HepG2 (cell line): ENCODE measurements at regions not wholly inside any gene's neighbourhood (a gene's known extent, or its start where the extent isn't known, plus 50 kb on each side); places are given as distances from the start of the nearest gene placed in this dataset.
"Not testable (repeated sequence)": the region's sequence is repeated elsewhere in the genome, so short reads cannot be mapped to it uniquely, and the experiment has no call there.

Source experiments
- ATAC-seq: fragments of 200-7000 bp; cut with Tn5 transposase; 3 replicates; pipeline ENCODE4 v1.9.1; 2020; ENCODE audit warnings: mild to moderate bottlenecking, moderate library complexity
- BruUV-seq: library from RNA; stranded (reverse); fragments of 400-500 nt; replicated peaks from 2 replicates; lab custom pipeline; 2021; lab: Mats Ljungman, UMichigan
- CTCF ChIA-PET: fragments of 300-600 bp; formaldehyde crosslinking; extraction: SDS; loops from one replicate; lab custom pipeline; 2021; ENCODE audit warnings: low total read pairs, inconsistent platforms, low intra/inter-chr PET ratio; lab: Yijun Ruan, JAX
- POLR2A ChIA-PET: fragments of 350-600 bp; sonication (Branson Sonifier 250); formaldehyde crosslinking; loops from one replicate; lab custom pipeline; 2020; ENCODE audit warnings: antibody characterized with exemption, inconsistent platforms; lab: Yijun Ruan, JAX
- DNase-seq: peaks from one replicate; pipeline ENCODE4 v3.0.0-alpha.2; 2015; ENCODE audit warnings: low spot score
- FAIRE-seq: peaks from 3 replicates; lab custom pipeline; 2011; peaks lifted over from hg19 to GRCh38; lab: Jason Lieb, UNC
- H2AFZ ChIP-seq: one replicate; pipeline ENCODE4 v1.6.1; 2011; ENCODE audit warnings: low read length, inconsistent platforms
- H3K27ac ChIP-seq: fragments of 300-600 bp; 3 replicates; pipeline ENCODE4 v1.8.0; 2011; ENCODE audit warnings: mixed run types, mild to moderate bottlenecking, mixed read lengths, low read length, inconsistent platforms; ENCODE audit not compliant: insufficient read depth; ENCODE audit errors: extremely low read length
- H3K27me3 ChIP-seq, 2 experiments: fragments of 200-600 bp in 1 of 2; 2 replicates in 1 of 2; 3 replicates in 1 of 2; pipeline versions ENCODE4 v1.6.0 to v1.8.0; 2011; ENCODE audit warnings: low read length in 2 of 2, mild to moderate bottlenecking in 2 of 2, moderate library complexity in 2 of 2, inconsistent platforms in 1 of 2; ENCODE audit not compliant: insufficient read depth in 2 of 2, control insufficient read depth in 1 of 2
- H3K36me3 ChIP-seq, 2 experiments: fragments of 200-600 bp in 1 of 2; replicated peaks in 1 of 2; 2 replicates in 1 of 2; 3 replicates in 1 of 2; pipeline versions ENCODE4 v1.5.1 to v1.8.0; 2011; ENCODE audit warnings: low read length in 2 of 2, inconsistent platforms in 1 of 2; ENCODE audit not compliant: insufficient read depth in 2 of 2, control insufficient read depth in 1 of 2
- H3K4me1 ChIP-seq: 2 replicates; pipeline ENCODE4 v1.5.1; 2012; ENCODE audit warnings: low read length, inconsistent platforms; ENCODE audit not compliant: insufficient read depth
- H3K4me2 ChIP-seq: 2 replicates; pipeline ENCODE4 v1.6.0; 2011; ENCODE audit warnings: low read depth, low read length, inconsistent platforms
- H3K4me3 ChIP-seq, 3 experiments: fragments of 200-600 bp in 1 of 3; sonication (generic), shearing (Covaris generic) in 1 of 3; replicated peaks in 1 of 3; 2 replicates each; pipeline ENCODE4 v1.5.1; 2011 to 2016; ENCODE audit warnings: low read length in 3 of 3, inconsistent platforms in 2 of 3, low read depth in 2 of 3, mild to moderate bottlenecking in 2 of 3, control low read depth in 1 of 3, mixed read lengths in 1 of 3; ENCODE audit not compliant: insufficient read depth in 1 of 3
- H3K79me2 ChIP-seq: one replicate; pipeline ENCODE4 v1.6.1; 2011; ENCODE audit warnings: low read length, inconsistent platforms; ENCODE audit not compliant: insufficient read depth
- H3K9ac ChIP-seq: 2 replicates; pipeline ENCODE4 v1.6.0; 2011; ENCODE audit warnings: mild to moderate bottlenecking, low read depth, low read length, inconsistent platforms; ENCODE audit not compliant: insufficient read depth
- H3K9me3 ChIP-seq: 2 replicates; pipeline ENCODE4 v1.5.1; 2012; ENCODE audit warnings: mild to moderate bottlenecking, low read length
- H4K20me1 ChIP-seq: 2 replicates; pipeline ENCODE4 v1.6.0; 2011; ENCODE audit warnings: inconsistent platforms, mild to moderate bottlenecking, low read length, moderate library complexity; ENCODE audit not compliant: insufficient read depth
- BCL3 ChIP-seq: sonication (generic); formaldehyde crosslinking; IDR thresholded peaks from 2 replicates; pipeline ENCODE4 v1.5.1; 2020; ENCODE audit warnings: mild to moderate bottlenecking, missing genetic modification reagents, moderate library complexity
- CREBL2 ChIP-seq: sonication (generic); formaldehyde crosslinking; IDR thresholded peaks from 2 replicates; pipeline ENCODE4 v1.8.1; 2023; ENCODE audit warnings: missing genetic modification reagents, mild to moderate bottlenecking, borderline replicate concordance
- FLYWCH1 ChIP-seq: sonication (generic); formaldehyde crosslinking; IDR thresholded peaks from 2 replicates; pipeline ENCODE4 v1.8.1; 2023; ENCODE audit warnings: mild to moderate bottlenecking, missing genetic modification reagents
- HMGA1 ChIP-seq: sonication (generic); formaldehyde crosslinking; conservative IDR thresholded peaks from 2 replicates; pipeline ENCODE4 v1.4.0; 2020; ENCODE audit warnings: missing genetic modification reagents
- HOXA9 ChIP-seq: sonication (generic); formaldehyde crosslinking; IDR thresholded peaks from 2 replicates; pipeline ENCODE4 v1.8.1; 2022; ENCODE audit warnings: missing genetic modification reagents, mild to moderate bottlenecking, moderate library complexity, borderline replicate concordance
- NFIC ChIP-seq: IDR thresholded peaks from 2 replicates; pipeline ENCODE4 v1.6.1; 2012; ENCODE audit warnings: mild to moderate bottlenecking, low read length, inconsistent platforms
- PITX1 ChIP-seq: sonication (generic); formaldehyde crosslinking; IDR thresholded peaks from 2 replicates; pipeline ENCODE4 v1.5.1; 2020; ENCODE audit warnings: mild to moderate bottlenecking, missing genetic modification reagents
- REL ChIP-seq: sonication (generic); formaldehyde crosslinking; conservative IDR thresholded peaks from 2 replicates; pipeline ENCODE4 v1.8.0; 2022; ENCODE audit warnings: mild to moderate bottlenecking, missing genetic modification reagents, moderate library complexity
- ZKSCAN8 ChIP-seq: IDR thresholded peaks from 2 replicates; pipeline ENCODE4 v1.6.1; 2016; ENCODE audit warnings: borderline replicate concordance, missing genetic modification reagents, missing compliant biosample characterization
- ZNF10 ChIP-seq: sonication (generic); formaldehyde crosslinking; IDR thresholded peaks from 2 replicates; pipeline ENCODE4 v1.4.0; 2020; ENCODE audit warnings: mild to moderate bottlenecking, low read depth, missing genetic modification reagents, borderline replicate concordance
- ZNF101 ChIP-seq: sonication (generic); formaldehyde crosslinking; IDR thresholded peaks from 2 replicates; pipeline ENCODE4 v1.4.0; 2020; ENCODE audit warnings: mild to moderate bottlenecking, low read depth, missing genetic modification reagents, borderline replicate concordance
- WGBS: methylation state at CpG from one replicate; pipeline ENCODE4 v1.1.6; 2017; ENCODE audit warnings: low lambda C conversion rate; 5-methylcytosine and 5-hydroxymethylcytosine counted together
- in situ Hi-C: cut with HindIII; loops from 2 replicates; pipeline ENCODE4 v1.10.0; 2017; ENCODE audit warnings: low pct_unique_long_range_greater_than_20kb; ENCODE audit not compliant: extremely low pct_ligation_motif_present
- intact Hi-C: fragments of 100-400 bp; cut with micrococcal nuclease; formaldehyde crosslinking; loops from one replicate; pipeline ENCODE4 v1.10.0; 2022; ENCODE audit not compliant: unreplicated experiment
- TF ChIP-seq, protein P1 (sequence below): sonication (generic); formaldehyde crosslinking; IDR thresholded peaks from 2 replicates; pipeline ENCODE4 v1.4.0; 2020; ENCODE audit warnings: mild to moderate bottlenecking, missing genetic modification reagents
- TF ChIP-seq, protein P2 (sequence below): sonication (generic); formaldehyde crosslinking; conservative IDR thresholded peaks from 2 replicates; pipeline ENCODE4 v1.4.0; 2020; ENCODE audit warnings: missing genetic modification reagents

GRCh38 chr1:157321972-157322371, 183.8 kb upstream of the ETV3 start:
- H3K4me1 ChIP-seq, CTCF ChIA-PET, H3K79me2 ChIP-seq, H3K9me3 ChIP-seq, in situ Hi-C loops, DNase-seq, intact Hi-C loops, H4K20me1 ChIP-seq, H3K4me3 ChIP-seq, H3K36me3 ChIP-seq, BruUV-seq, FAIRE-seq, H2AFZ ChIP-seq, H3K27ac ChIP-seq, H3K9ac ChIP-seq, H3K4me2 ChIP-seq, POLR2A ChIA-PET, ATAC-seq, H3K27me3 ChIP-seq: not testable (repeated sequence)
- WGBS: 0% methylated on average over 1 of the region's 1 CpG

DNA sequence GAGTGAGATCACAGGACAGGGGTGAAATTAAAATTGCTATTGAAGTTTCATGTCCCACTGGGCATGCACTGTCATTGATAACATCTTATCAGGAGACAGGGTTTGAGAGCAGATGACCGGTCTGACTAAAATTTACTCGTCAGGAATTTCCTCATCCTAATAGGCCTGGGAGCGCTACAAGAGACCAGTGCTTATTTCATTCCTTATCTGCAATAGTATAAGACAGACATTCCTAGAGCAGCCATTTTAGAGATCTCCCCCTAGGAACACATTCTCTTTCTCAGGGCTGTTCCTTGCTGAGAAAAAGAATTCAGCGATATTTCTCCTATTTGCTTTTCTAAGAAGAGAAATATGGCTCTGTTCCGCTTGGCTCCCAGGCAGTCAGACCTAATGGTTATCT, 181.4 kb upstream of the ETV3 start:
- H4K20me1 ChIP-seq: no peaks in the 10 kb centered on the region
- 66% methylated on average over 5 of the region's 5 CpGs for WGBS

More for the DNA sequence above, 181.4 kb upstream of the ETV3 start:
- H2AFZ ChIP-seq: no peak overlapping the region
- in situ Hi-C loops: no loop called here
- H3K4me1 ChIP-seq: no peaks in the 10 kb centered on the region
- H3K27ac ChIP-seq: no peak overlapping the region
- no peak overlapping the region for H3K4me2 ChIP-seq
- H3K79me2 ChIP-seq: no peaks in the 10 kb centered on the region
- intact Hi-C loops: no loop called here
- H3K9ac ChIP-seq: no peak overlapping the region
- ATAC-seq (no peak), DNase-seq (no peak), FAIRE-seq (no peak)
- BruUV-seq: no TSS peak
- no peaks in the 10 kb centered on the region for H3K36me3 ChIP-seq
- TF ChIP-seq BCL3 (CRISPR knock-in tag): no peak
- TF ChIP-seq CREBL2 (CRISPR knock-in tag): no peak
- TF ChIP-seq HMGA1: no peak
- no peak for TF ChIP-seq FLYWCH1 (CRISPR knock-in tag)
- no peak for TF ChIP-seq ZNF10 (CRISPR knock-in tag)
- TF ChIP-seq, protein P1, sequence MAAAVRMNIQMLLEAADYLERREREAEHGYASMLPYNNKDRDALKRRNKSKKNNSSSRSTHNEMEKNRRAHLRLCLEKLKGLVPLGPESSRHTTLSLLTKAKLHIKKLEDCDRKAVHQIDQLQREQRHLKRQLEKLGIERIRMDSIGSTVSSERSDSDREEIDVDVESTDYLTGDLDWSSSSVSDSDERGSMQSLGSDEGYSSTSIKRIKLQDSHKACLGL (CRISPR knock-in tag): no peak
- TF ChIP-seq, protein P2, sequence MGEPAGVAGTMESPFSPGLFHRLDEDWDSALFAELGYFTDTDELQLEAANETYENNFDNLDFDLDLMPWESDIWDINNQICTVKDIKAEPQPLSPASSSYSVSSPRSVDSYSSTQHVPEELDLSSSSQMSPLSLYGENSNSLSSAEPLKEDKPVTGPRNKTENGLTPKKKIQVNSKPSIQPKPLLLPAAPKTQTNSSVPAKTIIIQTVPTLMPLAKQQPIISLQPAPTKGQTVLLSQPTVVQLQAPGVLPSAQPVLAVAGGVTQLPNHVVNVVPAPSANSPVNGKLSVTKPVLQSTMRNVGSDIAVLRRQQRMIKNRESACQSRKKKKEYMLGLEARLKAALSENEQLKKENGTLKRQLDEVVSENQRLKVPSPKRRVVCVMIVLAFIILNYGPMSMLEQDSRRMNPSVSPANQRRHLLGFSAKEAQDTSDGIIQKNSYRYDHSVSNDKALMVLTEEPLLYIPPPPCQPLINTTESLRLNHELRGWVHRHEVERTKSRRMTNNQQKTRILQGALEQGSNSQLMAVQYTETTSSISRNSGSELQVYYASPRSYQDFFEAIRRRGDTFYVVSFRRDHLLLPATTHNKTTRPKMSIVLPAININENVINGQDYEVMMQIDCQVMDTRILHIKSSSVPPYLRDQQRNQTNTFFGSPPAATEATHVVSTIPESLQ: no peak
- no peak for TF ChIP-seq REL (CRISPR knock-in tag)
- no peak for TF ChIP-seq ZKSCAN8 (CRISPR knock-in tag)
- TF ChIP-seq PITX1 (CRISPR knock-in tag): no peak
- no peak for TF ChIP-seq NFIC
- TF ChIP-seq HOXA9 (CRISPR knock-in tag): no peak
- TF ChIP-seq ZNF101 (CRISPR knock-in tag): no peak
- H3K4me3 ChIP-seq: no peak overlapping the region
- CTCF ChIA-PET: no interaction called here
- POLR2A ChIA-PET: no interaction called here
- no peaks in the 10 kb centered on the region for H3K27me3 ChIP-seq
- H3K9me3 ChIP-seq: no peaks in the 10 kb centered on the region
